HCEC 1CT (cell line): ENCODE measurements at regions not wholly inside any gene's neighbourhood (a gene's known extent, or its start where the extent isn't known, plus 50 kb on each side); places are given as distances from the start of the nearest gene placed in this dataset.

Experiments
- DNase-seq: peaks from one replicate; pipeline ENCODE4 v3.0.0-alpha.2; 2017

GRCh38 chr1:4972761-4973320, 318.4 kb downstream of the AJAP1 start:
- DNase-seq, result no peak

GRCh38 chr1:4971666-4972065, 317.3 kb downstream of the AJAP1 start:
- DNase-seq, result no peak

GRCh38 chr1:4970532-4970931, 316.1 kb downstream of the AJAP1 start:
- no peak for DNase-seq

DNA sequence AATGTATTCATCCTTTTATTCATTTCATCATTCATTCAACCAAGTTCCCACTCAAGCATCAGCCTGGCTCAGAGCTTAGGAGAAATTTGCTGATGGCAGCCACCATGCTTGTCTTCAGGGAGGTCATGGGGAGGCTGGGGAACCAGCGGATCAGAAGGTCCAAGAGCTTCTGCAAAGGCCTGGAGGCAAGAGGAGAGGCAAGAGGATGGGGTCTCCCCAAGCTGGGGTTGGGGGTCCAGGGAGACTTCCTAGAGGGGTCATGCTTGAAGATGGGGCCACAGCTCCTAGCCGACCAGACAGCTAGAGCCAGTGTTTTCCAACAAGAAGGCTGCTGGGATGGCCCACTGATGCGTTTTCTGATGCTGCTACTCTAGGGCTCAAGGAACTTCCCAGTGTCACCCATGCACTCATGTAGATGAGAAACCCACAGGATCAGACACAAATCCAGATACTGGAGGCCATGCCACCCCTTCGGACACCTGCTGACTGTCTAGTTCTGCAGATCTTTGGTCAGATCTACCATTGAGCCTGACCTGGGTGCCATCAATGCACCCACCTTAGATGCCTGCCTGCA, 315.2 kb downstream of the AJAP1 start:
- no peak for DNase-seq

DNA sequence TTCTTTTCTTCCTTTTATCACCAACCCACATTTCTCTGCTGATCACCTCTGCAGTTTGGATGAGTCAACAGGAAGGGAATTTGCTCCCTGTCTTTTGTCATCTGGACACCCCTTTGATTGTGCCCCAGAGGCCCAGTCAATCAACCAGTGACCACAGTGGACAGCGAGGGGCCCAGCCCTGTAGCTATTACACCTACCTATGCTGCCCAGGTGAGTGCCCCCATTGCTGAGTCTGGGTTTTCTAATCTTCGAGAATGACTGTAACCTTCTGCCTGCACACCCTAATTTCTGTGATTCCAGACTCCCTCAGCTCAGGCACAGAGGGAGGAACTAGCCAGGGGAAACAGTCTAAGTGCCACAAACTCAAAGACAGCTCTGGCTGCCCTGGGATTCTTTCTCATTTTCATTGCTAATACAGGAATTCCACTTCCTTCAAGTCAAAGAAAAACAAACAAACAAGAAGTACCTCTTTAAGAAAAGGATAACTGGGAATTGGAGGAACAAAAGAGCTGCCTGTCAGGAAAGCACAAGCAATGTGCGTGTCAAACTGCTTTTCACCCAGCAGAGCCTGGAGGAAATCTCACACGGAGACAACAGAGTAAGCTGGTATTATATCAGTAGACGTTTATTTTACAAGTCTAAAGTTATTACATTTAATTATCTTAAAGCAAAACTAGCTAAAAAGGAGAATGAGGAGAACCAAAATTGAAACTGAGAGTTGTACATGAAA, 311.1 kb downstream of the AJAP1 start:
- no peak for DNase-seq

GRCh38 chr1:4964634-4965345, 310.4 kb downstream of the AJAP1 start:
- DNase-seq, result no peak

DNA sequence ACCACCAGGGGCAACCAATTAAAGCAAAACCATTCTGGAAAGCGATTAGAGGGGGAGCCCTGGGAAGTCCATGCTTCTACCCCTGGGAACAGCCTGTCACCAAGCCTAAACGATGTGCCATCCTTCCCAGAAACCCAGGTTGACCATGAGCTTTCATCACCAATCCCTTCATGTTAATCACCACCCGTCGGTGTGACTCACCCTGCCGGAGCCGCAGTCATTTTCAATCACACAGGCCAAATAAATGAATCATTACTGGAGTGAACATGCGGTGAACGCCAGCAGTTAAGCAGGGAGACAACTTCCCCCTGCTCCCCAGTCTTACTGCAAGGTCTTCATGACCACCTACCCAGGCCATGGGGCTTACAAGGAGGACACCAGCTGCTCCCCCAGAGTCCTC, 308.8 kb downstream of the AJAP1 start:
- DNase-seq, result no peak

DNA sequence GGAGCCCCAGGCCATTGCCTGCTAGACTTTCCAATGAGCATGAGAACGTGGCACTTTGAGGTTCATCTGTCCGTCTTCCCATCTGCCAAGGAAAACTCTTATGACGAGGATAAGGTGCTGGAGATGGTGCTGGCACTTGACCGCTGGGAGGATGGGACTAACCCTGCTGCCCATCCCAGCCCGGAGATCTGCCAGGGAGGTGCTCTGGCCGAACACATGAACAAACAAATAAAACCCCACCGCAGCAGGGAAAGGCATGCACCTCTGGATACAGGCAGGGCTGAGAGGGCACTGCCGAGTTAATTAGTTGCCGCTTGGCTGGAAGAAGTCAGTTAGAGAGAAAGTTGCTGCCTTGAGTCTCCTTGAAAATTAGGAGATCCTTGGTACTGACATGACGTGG, 308.4 kb downstream of the AJAP1 start:
- no peak for DNase-seq

DNA sequence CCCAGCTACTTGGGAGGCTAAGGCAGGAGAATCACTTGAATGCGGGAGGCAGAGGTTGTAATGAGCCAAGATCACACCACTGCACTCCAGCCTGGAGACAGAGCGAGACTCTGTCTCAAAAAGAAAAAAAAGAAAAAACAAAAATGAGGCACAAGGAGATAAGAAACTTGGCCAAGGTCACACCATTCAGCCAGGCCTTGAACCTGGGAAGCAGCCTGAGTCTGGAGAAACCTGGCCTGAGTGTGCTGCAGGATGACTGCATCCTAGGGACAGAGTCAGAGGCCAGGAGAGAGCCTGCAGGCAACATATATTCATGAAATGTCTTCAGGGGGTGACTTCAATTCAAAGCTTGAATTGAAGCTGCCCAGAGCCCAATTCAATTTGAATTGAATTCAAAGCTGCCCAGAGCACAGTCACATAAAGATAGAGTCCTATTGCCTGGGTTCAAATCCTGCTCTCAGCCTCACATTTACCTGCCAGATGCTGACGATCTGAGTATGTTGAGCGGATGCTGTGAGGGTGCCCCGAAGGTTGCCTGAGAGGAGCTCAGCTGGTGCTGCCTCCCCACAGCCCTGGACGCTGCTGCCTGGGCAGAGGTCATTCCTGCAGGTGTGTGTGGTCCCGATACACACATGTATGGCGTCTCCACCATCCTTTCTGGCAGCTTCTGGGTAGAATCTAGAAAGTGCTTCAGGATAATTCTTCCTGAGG, 307.7 kb downstream of the AJAP1 start:
- DNase-seq, result no peak

GRCh38 chr1:4960782-4961475, 306.5 kb downstream of the AJAP1 start:
- no peak for DNase-seq

DNA sequence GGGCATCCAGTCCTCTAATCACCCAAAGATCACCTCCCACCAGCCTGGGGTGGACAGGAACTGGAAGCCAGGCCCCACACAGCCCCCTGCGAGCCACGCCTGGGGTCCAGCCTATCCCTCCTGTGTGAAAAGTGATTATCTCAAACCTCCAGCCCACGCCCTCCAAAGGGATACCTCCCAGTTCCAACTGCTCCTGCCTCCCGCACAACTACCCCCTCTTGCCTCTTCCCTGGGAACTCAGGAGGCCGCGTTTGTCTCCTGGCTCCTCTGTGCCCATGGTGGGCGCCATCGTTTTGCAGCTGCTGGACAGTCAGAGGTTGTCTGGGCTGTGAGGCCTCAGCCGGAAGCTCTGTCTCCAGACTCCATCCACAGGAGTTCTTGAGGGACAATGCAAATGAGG, 305.9 kb downstream of the AJAP1 start:
- no peak for DNase-seq

DNA sequence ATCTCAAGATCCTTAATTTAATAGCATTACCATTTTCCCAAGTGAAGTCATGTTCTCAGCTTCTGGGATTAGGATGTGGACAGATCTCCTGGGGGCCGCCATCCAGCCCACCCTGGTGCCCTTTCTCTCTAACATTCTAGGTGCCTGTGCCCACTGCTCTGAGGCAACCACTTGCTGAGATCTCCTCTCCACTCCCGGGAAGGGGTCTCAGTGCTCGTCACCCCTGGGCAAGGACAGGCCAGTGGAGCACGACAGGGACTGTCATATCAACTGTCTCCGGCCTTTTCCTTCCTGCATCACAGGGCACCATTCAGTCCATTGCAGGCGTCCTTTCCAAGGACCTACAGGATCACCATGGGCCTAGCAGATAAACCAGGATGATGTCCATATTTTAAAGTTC, 304.8 kb downstream of the AJAP1 start:
- no peak for DNase-seq

- no peak for DNase-seq
These were observed 302.6 kb downstream of the AJAP1 start for GRCh38 chr1:4957027-4957426.

GRCh38 chr1:4954392-4954791, 300.0 kb downstream of the AJAP1 start:
- DNase-seq, result no peak

DNA sequence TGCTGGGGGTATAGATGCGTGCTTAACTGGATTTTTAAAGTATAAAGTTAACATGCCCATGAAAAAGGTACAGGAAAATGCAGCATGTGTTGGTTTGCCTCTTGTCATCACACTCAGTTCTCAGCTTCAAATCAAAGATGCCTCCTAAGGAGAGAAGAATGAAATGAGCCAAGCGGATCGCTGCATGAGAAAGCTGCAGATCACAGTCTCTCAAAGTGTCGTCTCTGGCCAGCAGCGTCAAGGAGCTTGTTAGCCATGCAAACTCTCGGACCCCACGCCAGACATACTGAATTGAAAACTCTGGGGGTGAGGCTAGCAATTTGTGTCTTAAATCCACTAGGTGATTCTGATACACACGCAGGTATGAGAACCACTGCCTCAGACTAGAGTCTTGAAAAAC, 297.2 kb downstream of the AJAP1 start:
- no peak for DNase-seq

DNA sequence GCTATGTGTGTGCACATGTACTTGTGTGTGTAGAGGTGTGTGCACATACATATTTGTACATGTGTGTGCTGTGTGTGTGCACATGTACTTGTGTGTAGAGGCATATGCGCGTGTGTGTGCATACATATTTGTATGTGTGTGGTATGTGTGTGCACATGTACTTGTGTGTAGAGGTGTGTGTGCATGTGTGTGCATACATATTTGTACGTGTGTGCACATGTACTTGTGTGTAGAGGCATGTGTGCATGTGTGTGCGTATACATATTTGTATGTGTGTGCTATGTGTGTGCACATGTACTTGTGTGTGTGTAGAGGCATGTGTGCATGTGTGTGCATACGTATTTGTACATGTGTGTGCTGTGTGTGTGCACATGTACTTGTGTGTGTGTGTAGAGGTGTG, 291.9 kb downstream of the AJAP1 start:
- no peak for DNase-seq

DNA sequence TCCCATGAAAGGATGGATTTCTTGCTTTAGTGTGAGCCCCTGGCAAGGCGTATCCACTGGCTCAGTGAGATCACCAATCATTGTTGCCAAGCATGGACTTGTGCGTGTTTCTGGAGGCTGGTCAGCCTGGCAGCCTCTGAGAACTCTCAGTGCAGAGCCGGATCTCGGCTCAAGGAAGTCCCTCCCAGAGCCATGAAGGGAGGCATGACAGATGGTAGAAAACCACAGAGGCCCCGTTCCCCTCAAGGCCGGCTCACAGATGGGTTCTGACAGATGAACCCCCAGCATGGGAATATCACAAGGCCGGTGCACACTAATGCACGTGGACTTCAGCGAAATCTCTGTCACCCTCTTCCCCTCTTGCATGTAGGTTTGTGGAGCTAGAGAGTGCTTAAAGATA, 290.5 kb downstream of the AJAP1 start:
- DNase-seq, result no peak

GRCh38 chr1:4944072-4944471, 289.7 kb downstream of the AJAP1 start:
- DNase-seq, result no peak

- no peak for DNase-seq
These were observed 284.9 kb downstream of the AJAP1 start for GRCh38 chr1:4939266-4939665.

- no peak for DNase-seq
These were observed 283.6 kb downstream of the AJAP1 start for GRCh38 chr1:4937876-4938534.

GRCh38 chr1:4935807-4936206, 281.4 kb downstream of the AJAP1 start:
- no peak for DNase-seq

DNA sequence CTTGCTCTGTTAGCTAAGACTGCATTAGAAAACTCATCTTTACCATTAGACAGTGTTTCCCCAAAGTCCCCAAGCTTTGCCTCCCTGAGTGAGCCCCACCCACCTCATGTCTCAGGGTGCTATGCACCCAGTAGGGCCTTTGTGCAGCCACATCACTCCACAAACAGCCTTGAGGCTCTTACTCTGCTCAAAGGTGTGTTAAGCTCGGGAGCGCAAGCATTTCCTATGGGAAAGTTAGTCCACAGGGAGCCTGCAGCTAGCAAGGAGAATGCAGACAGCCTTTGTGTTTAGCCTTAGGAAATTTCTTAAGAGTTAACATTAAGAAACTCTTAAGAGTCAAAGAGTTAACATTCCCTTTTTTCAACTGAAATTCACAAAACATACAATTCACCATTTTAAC, 278.8 kb downstream of the AJAP1 start:
- no peak for DNase-seq
